AG10803 (cell line): ENCODE measurements at regions not wholly inside any gene's neighbourhood (a gene's known extent, or its start where the extent isn't known, plus 50 kb on each side); places are given as distances from the start of the nearest gene placed in this dataset.

Experiments
- DNase-seq: peaks from one replicate; pipeline ENCODE4 v3.0.0; 2010; ENCODE audit warnings: low read depth
- H3K4me3 ChIP-seq: 2 replicates; pipeline ENCODE4 v1.5.1; 2011; ENCODE audit warnings: mild to moderate bottlenecking, low read length, control low read depth
- TF ChIP-seq, protein P1 (sequence below): conservative IDR thresholded peaks from 2 replicates; pipeline ENCODE4 v1.5.1; 2011; ENCODE audit warnings: mild to moderate bottlenecking, low read length, control low read depth, inconsistent platforms

- H3K4me3 ChIP-seq, result no peak overlapping the region
- DNase-seq, result no peak
- TF ChIP-seq, protein P1, sequence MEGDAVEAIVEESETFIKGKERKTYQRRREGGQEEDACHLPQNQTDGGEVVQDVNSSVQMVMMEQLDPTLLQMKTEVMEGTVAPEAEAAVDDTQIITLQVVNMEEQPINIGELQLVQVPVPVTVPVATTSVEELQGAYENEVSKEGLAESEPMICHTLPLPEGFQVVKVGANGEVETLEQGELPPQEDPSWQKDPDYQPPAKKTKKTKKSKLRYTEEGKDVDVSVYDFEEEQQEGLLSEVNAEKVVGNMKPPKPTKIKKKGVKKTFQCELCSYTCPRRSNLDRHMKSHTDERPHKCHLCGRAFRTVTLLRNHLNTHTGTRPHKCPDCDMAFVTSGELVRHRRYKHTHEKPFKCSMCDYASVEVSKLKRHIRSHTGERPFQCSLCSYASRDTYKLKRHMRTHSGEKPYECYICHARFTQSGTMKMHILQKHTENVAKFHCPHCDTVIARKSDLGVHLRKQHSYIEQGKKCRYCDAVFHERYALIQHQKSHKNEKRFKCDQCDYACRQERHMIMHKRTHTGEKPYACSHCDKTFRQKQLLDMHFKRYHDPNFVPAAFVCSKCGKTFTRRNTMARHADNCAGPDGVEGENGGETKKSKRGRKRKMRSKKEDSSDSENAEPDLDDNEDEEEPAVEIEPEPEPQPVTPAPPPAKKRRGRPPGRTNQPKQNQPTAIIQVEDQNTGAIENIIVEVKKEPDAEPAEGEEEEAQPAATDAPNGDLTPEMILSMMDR, result no peak
Measured at GRCh38 chr10:43760514-43760913, 111.8 kb upstream of the ZNF32 start.

DNA sequence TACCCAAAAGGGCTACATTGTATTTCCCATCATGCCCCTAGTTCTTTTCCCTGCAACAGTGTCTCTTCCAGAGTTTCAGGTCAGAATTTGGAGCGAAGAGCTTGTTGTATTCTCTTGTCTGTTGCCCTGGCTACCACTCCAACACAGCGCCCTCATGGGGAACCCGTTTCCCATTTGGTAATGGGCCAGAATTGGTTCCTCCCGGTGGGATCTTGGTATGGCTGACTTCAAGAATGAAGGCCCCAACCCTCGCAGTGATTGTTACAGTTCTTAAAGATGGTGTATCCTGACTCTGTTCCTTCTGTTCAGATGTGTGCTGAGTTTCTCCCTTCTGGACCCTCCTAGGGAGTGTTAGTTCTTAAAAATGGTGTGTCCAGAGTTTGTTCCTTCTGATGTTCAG lies 110.5 kb upstream of the ZNF32 start:
- H3K4me3 ChIP-seq, result no peak overlapping the region
- DNase-seq, result no peak
- TF ChIP-seq, protein P1, result no peak

DNA sequence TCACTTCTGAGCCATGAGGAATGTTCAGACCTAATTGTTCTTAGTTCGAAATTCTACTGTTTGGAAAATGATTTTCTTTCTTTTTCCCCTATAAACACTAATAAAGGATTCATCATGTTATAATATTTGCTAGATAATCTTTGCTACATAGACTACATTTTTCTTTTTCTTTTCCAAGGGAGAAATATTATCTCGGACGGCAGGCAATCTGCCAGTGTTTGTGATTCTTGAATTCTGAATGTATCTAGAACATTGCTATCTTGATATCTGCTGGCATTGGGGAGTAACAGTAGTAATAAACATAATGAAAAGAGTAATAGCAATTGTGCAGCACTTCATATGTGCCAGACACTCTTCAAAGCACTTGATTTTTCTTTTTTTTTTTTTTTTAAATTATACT lies 107.7 kb upstream of the ZNF32 start:
- TF ChIP-seq, protein P1, result no peak
- DNase-seq, result no peak
- H3K4me3 ChIP-seq, result no peak overlapping the region

DNA sequence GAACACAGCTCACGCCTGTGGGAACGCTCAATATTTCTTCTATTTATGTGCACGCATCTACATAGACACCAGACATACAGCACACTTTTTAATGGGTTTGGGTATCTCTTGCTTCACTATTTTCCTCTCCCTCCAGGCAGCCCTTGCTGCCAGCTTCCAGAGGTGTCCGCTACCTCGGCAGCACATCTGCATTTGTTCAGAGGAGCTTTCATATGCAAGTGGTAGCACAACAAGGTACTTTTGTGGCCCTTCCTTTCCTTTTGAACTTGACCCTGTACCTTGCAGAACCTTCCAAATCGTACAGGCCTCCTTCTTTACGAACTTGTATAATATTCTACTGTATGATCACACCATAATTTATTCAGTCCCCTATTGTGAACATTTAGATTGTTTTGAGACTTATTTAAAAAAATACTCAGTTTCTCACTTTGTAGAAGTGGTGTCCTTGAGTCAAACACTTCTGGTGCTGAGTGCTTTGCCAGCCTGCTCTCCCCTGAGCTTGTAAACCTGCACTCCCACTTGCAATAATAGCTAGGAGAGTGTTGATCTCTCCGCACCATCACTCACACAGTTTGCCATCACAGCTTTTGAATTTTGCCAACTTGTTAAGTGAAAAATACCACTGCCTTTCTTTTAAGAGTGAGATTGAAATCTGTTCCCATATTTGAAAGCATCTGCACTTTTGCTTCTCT lies 106.0 kb upstream of the ZNF32 start:
- TF ChIP-seq, protein P1, result no peak
- DNase-seq, result no peak
- H3K4me3 ChIP-seq, result no peak overlapping the region

- no peak for DNase-seq
- TF ChIP-seq, protein P1, result no peak
- no peak overlapping the region for H3K4me3 ChIP-seq
Measured at GRCh38 chr10:43753397-43754061, 104.8 kb upstream of the ZNF32 start.

DNA sequence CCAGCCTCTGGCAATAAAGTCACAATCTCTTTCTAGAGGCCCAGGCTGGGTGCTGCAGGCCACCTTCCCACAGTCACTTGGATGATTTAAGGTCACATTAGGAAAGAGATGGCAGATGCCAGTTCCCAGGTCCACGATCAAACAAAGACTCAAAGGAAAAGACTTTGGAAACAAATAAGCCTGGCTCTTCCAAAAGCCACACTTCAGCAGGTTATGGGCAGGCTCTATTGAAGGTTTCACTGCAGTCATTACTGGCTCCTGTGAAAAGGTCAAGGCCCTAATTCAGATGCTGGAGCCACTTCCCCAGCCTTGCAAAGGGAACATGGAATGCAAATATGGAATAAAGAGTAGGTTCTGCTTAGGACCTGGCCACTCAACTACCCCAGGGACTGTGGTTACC lies 104.0 kb upstream of the ZNF32 start:
- H3K4me3 ChIP-seq, result no peak overlapping the region
- TF ChIP-seq, protein P1, result no peak
- no peak for DNase-seq

DNA sequence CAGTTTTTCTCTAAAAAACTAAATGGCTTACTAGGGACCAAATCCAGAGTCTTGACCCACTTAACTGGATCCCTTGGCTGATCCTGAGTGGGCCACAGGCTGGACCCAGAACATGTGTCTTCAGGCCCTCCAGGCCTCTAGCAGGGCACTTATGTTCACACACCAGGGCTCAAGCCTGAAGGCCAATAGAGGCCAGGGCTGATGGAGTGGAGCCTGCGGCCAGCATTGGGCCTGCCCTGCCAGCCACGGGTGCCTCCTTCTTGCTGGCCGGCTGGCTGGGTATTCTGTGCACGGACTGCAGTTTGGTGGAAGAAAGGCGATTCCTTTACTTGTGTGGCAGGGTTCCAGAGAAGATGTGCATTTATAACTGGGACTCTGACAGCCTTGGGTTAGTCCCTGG lies 103.0 kb upstream of the ZNF32 start:
- no peak for DNase-seq
- TF ChIP-seq, protein P1, result no peak
- H3K4me3 ChIP-seq, result no peak overlapping the region
